GM18907 (cell line): ENCODE measurements at regions not wholly inside any gene's neighbourhood (a gene's known extent, or its start where the extent isn't known, plus 50 kb on each side); places are given as distances from the start of the nearest gene placed in this dataset.

Experiments
- ATAC-seq: cut with Tn5 transposase; IDR thresholded peaks from one replicate; pipeline ENCODE4 v1.9.1; 2021; ENCODE audit warnings: mild to moderate bottlenecking, moderate library complexity; ENCODE audit not compliant: unreplicated experiment

- ATAC-seq: no peak
Measured at GRCh38 chr3:24033818-24034217, 88.7 kb downstream of the NR1D2 start.

DNA sequence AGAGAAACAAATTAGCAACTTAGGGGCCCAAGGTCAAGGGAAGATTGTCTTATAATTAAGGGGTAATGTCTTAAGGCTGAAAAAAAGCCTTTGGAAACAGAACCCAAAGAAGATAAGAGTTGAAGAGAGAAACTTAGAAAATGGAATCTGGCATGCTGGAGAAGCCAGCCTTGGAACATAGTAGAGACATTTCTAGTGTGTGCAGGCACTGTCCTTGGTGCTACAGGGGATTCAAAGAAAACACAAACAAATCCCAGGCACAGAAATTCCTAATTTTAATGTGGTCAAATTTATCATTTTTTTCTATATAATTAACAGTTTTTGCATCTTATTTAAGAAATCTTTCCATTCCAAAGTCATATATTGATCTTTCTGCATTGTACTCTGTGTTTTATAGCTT, 89.4 kb downstream of the NR1D2 start:
- no peak for ATAC-seq

DNA sequence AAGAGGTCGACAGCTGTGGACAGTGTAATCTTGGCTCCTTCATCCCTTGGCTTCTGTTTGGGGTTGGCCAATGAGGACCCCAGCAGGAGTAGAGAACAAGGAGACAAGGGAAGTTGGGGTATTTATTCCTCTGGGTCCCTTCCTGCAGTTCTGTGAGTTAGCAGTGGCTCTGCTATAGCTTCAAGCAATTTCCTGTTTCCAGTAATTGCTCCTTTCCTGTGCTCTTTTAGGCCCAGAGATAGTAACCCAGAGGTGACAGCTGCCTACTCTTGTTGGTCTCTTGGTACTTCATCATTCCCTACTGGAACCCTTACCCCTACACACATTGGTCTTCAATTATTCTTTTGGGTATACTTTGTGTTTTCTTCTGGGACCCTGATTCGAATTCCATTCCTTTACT, 92.9 kb downstream of the NR1D2 start:
- ATAC-seq: no peak

- no peak for ATAC-seq
Measured at GRCh38 chr3:24040311-24040710, 95.2 kb downstream of the NR1D2 start.

DNA sequence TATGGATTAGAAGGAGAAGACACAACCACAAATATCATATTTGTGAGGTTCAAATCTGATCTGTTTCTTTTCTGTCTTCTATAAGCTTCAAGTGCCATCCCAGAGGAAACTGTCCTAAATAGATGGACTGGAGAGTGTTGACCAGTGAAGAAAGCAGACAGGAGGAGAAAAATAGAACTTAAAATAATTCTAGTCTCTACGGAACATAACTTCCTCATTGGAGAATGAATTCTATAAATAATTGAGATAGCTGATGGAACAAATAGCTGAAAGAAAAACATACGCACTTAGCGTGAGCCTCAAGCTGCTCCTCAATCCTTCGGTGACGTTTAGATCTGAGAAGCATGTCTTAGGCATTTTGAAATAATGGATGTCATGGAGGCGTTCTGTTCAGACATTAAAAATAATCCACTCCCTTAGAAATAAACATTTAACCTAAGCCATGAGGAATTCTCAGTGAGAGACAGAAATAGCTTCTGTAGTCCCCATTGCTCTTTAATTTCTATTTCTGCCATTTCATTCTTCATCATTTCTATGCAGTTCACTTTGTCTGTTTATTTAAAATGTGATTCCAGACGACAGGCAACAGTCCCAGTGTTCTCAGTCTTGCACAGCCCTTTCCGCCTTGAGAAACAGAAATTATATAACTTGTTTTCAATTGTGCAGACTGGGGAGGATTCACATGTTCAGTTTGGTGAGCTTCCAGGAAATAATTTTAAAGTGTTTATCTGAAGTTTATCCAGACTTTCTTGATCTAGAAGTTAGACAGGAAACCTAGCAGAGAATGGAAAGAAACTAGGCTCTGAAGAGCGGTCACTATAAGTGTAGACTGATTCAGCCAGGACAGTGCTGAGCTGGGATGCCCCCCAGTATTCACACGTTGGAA, 97.3 kb downstream of the NR1D2 start:
- ATAC-seq: no peak

DNA sequence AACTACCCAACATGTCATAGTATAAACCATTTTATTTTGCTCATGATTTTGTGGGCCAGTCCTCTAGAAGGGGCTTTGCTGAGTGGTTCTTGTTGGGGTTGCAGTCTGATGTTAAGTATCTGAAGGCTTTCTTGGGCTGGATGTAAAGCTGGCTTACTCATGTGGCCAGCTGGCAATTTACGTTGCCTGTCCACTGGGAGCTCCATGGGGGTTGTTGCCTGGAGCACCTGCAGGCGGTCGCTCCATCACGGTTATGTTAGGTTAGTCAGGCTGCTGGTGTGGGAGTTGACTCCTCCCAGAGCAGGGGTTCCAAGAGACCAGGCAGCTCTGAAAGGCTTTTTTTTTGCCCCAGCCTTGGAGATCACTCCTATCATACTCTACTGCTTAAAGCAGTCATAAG, 98.1 kb downstream of the NR1D2 start:
- ATAC-seq: no peak

DNA sequence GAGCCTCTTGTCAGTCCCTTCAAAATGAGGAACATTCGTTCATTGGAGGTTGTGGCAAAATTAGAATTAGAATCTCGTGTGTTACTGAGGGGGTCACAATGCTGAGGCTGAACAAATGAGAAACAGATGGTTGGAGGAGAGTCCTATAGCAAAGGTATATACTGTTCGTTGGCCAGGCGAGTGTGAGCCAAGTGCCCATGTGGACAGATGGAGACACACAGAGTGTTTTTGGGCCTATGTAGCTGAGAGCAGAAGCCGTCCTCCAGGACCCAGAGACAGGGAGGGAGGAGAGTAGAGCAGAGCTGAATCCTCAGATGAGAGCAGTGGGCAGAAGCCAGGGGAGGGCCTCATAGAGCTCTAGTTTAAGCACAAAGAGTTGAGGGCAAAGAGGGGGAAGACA, 98.9 kb downstream of the NR1D2 start:
- no peak for ATAC-seq

- ATAC-seq: no peak
Measured at GRCh38 chr3:24046214-24046613, 101.1 kb downstream of the NR1D2 start.

DNA sequence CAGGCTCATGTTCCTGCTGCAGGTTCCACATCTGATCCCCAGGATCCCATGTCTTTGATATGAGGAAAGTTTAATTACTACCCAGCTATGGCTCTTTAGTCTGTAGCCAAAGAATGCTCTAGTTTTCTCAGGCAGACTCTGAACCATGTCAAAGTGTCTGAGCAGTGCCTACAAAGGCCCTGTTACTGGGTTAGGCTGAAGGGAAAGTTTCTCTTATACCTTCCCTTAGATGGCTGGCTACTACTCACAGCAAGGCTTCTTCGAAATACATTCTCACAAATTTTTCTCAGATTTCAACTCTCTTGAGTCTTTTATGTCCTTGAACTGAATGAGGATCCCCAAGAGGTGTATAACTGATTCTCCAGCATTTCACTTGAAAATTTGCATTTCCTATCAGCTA, 102.4 kb downstream of the NR1D2 start:
- ATAC-seq: peak; percentile 38

DNA sequence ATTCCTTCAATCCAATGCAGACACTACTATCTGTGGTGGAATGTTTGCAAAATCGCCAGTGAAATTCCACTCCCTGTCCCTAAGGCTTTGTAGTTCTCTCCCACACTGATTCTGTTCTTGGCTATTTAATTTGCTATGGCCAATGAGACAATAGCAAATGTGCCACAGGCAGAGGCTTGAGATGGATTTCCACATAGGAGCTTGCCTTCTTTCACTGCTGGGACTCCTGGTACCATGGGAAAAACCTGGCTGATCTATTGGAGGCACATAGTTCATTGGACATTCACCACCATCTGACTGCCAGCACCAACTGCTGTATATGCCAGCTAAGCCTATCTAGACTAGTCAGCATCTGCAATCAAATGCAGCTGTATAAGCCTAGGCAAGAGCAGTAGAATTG, 103.8 kb downstream of the NR1D2 start:
- ATAC-seq: no peak

DNA sequence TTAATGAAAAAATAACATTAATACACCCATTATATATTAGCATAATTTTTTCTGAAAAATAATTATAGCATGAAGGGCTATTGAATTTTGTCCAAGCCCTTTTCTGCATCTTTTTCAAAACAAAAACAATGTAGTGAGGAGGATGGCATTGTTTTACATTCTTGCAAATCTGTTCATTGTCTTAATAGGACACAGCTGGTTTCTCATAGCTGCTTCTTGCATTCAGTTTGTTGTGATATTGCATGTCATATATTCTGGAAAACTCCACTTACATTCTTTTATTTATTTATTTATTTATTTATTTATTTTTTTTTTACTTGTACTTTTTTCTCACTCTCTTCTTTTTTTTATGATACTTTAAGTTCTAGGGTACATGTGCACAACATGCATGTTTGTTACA, 107.4 kb downstream of the NR1D2 start:
- ATAC-seq: no peak

- no peak for ATAC-seq
Measured at GRCh38 chr3:24058940-24059705, 114.0 kb downstream of the NR1D2 start.

DNA sequence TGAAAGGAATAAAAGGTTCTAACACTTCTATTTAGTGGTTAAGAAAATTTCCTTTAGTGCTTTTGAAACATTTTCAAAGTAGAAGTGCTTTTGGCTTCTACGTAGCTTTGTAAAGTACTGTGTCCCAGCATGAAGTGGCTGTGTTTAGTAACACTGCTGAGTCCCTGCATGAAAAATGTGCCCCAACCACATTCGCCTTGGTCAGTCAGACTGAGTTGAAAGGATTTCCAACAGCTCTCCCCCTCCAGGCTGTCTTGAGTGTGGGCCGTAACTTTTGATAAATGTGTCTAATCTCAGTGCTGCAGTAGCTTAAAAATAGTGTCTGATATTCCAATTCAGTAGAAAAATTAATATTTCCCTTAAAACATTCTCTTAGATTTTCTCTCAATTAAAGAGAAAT, 115.0 kb downstream of the NR1D2 start:
- ATAC-seq: no peak

DNA sequence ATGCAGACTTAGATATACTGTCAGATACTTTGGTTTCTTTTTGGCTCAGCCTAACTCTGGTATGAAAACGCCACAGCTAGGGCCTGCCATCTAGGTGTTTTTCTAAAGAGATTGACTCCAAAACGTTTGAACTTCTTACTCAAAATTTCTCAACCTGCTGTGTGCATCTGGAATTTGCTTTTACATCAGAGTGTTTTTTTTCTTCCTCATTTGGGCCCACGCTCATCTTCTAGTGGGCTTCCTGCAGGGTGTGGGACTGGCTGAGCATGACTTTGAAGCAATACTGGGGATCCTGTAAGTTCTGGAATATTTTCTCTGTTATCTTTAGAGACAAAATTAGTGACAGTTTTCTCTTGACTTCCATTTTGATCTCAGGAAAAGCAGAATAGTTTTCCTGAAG, 117.8 kb downstream of the NR1D2 start:
- ATAC-seq: no peak
